SK-N-SH treated with all-trans-retinoic acid at 6 μM for 48 hours (cell line): ENCODE measurements at regions not wholly inside any gene's neighbourhood (a gene's known extent, or its start where the extent isn't known, plus 50 kb on each side); places are given as distances from the start of the nearest gene placed in this dataset.

Source experiments
- POU6F1 ChIP-seq: fragments of 250-450 bp; sonication (Bioruptor Pico); IDR thresholded peaks from 2 replicates; pipeline ENCODE4 v1.8.0; 2021; ENCODE audit warnings: low read depth, mild to moderate bottlenecking, moderate library complexity, borderline replicate concordance
- ZC3H10 ChIP-seq: fragments of 250-450 bp; sonication (Bioruptor Pico); IDR thresholded peaks from 2 replicates; pipeline ENCODE4 v1.5.1; 2021; ENCODE audit warnings: mild to moderate bottlenecking, moderate library complexity
- ZFP3 ChIP-seq: fragments of 250-450 bp; sonication (Bioruptor Pico); IDR thresholded peaks from 2 replicates; pipeline ENCODE4 v1.5.0; 2020; ENCODE audit warnings: mild to moderate bottlenecking, moderate library complexity

- TF ChIP-seq POU6F1 (CRISPR knock-in tag) (no peak), ZFP3 (CRISPR knock-in tag) (no peak), ZC3H10 (CRISPR knock-in tag) (no peak)
Measured at GRCh38 chr11:15816260-15816871, 540.0 kb downstream of the SOX6 start.
